SK-MEL-5 (cell line): ENCODE measurements at regions not wholly inside any gene's neighbourhood (a gene's known extent, or its start where the extent isn't known, plus 50 kb on each side); places are given as distances from the start of the nearest gene placed in this dataset.

Experiments
- DNase-seq: peaks from one replicate; pipeline ENCODE4 v3.0.0-alpha.2; 2016; ENCODE audit warnings: low read depth, low spot score
- in situ Hi-C: cut with HindIII; loops from 2 replicates; pipeline ENCODE4 v1.10.0; 2016; ENCODE audit warnings: low sequenced_read_pairs, high pct_unique_total_duplicates, low pct_unique_long_range_greater_than_20kb

DNA sequence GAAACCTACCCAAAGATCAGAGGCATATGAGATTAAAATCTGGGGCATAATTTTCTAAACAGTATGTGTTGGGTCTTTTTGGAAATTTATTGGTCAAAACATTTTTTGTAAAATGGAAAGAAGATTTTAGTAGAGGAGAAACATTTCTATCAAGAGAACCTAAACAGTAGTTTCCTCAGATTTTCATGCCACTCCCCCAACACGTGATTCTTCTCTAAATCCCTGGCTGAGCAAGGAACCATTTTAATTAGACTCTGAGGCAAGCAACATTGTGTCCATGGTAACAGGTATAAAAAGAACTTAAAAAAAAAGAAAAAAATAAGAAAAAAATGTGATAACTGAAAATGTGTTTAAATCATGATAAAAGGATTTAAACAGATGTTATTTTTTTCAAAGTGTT is 1105.2 kb upstream of the ZEB2 start:
- in situ Hi-C loops = no loop called here
- no peak for DNase-seq

DNA sequence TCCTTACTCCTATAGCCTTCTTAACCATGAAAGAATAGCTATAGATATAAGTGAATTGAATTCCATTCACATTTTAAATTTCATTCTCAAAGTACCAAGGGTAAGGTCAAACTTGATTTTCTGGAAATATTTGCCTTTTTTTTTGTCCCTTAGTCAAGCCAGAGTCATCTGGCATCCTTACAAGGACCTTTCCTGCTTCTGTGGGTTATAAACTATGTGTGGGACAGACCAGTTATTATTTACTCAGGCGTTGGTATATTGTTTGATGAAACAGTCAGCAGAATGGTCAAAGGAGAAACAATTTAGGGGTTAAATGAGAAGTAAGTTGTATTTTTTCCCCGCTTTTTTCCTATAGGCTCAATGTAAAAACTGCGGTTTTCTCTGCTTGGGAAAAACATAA is 1103.2 kb upstream of the ZEB2 start:
- no peak for DNase-seq
- in situ Hi-C loops = no loop called here

DNA sequence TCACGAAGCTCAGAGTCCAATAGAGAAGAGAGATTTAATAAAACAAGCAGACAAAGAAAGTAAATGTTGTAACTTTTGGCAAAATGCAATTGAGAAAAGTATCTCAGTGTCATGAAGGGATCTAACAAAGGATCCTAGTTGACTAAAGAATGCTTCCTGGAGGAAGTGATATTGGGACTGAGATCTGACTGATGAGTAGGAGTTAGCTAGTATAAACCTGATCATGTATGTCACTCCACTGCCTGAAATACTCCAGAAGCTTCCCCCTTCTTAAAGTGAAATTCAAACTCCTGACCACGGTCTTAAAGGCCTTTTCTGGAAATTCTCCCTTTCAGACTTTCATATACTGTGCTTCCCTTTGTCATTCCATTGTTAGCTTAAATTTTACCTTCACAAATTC is 1102.4 kb upstream of the ZEB2 start:
- in situ Hi-C loops = no loop called here
- DNase-seq = no peak

DNA sequence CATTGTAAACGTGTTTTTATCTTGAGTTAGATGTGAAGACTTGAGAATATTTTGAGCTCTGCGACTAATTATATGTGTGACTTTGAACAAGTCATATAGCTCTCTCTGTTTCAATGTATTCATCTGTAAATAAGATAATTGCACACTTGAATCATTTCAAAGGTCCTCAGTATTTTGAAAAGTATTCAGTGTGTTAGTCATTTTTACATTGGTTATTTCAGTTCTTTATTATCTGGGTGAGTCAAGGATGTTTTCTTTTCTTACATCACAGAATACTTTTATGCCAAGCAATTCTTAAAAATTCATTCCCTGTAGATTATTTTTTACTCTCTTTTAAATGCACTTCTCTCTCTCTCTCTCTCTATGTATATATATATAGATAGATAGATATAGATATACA is 1098.0 kb upstream of the ZEB2 start:
- in situ Hi-C loops = no loop called here
- DNase-seq = no peak

DNA sequence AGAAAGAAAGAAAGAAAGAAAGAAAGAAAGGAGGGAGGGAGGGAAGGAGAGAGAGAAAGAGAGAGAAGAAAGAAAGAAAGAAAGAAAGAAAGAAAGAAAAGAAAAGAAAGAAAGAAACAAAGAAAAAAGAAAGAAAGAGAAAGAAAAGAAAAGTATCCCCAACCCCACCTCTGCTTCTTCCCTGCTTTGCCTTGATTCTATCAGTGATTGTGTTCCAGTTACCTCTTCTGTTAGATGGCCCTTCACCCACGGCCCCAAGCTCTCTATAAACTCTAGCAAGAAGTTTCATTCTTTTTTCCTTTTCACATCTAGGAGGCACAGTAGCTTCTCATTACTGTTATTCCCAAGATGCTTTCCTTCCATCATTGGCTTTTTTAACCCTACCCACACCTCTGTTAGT is 1097.5 kb upstream of the ZEB2 start:
- no peak for DNase-seq

DNA sequence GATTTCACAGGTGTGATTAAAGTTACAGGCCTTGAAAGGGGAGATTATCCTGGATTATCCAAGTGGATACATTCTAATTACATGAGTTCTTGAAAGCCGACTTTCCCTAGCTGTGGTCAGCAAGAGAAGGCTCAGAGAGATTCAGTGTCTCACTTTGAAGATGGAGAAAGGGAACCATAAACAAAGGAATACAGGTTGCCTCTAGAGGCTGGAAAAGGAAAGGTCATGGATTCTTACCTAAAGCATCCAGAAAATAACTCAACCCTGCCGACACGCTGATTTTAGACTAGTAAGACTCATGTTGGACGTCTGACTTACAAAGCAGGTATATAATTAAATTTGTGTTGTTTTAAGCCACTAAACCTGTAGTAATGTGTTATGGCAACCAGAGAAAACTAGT is 1095.7 kb upstream of the ZEB2 start:
- DNase-seq = no peak
- in situ Hi-C loops = no loop called here

More for the DNA sequence above, 1097.5 kb upstream of the ZEB2 start:
- in situ Hi-C loops = no loop called here

DNA sequence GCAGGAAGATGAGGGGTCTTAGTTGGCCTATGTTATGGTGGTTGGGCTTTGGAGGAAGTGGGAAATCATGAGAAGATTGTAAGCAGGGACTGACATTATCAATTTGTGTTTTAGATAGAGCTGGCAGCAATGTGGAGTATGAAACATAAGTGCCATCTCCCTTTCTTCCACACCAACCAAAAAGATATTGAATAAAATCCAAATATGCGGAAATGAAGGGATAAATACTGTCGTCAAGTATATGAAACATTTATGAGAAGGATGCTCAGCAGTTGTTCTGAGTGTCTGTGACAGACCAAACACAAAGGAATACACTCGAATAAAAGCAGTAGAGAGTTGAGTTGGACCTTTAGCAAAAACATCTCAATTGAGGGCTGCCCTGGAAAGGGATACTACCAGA is 1090.0 kb upstream of the ZEB2 start:
- no peak for DNase-seq
- in situ Hi-C loops = no loop called here

DNA sequence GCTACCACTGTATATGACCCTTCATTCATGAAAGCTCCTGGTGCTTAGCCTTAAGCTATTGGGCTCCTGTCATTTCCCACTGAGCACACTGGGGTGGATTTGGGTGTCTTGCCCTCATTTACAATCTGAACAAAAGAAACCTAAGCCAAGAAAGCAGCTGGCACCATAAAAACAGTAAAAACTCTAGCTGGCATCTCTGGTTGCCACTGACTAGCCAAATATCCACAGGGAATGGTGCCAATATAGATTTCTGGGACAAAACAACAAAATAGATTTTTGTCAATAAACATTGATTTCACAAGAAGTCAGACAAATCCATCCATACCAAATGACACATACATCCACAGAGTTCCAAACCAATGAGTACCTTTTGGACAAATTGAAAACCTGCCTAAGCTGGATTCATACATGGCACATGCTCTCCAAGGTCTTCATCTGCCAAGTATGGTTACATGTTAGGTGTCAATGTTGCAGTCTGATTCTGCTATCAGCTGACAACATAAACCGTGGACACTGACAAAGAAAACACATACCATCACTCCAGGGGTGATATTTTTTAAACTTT is 1081.5 kb upstream of the ZEB2 start:
- DNase-seq = no peak
- in situ Hi-C loops = no loop called here

DNA sequence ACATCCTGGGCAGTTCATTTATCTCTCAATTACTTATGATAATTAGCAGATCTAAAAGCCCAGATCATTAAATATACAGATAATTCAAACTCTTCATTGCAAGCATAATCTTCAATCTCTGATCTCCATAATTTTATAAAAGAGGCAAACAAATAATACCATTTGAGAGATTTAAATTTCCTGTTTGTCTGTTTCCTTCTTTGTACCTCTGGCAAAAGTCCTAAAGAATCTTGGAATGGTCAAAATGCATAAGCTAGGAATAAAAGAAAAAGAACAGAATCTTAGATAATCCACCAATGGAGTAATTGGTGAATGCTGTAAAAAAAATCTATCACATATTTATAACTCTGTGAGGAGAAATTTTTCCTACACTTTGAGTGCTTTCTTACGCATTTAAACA is 1080.9 kb upstream of the ZEB2 start:
- in situ Hi-C loops = no loop called here
- no peak for DNase-seq

DNA sequence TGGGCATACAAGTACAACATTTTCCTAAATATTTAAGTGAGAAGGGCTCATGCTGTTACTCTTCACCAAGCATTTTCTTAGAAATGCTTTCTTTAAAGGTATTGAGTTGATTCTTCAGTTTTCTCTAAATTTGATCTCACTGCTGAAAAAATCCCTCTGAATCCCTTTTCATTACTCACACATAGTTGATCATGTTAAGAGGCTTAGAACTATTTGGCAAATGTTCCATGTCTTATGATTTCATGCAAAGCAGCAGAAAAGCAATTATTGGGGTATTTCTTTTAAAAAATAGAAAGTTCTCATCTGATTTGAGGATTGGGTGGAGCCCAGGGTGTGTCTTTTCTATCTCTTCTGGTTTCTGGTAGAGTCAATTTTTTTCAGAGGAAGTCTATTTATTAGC is 1079.8 kb upstream of the ZEB2 start:
- DNase-seq = no peak
- in situ Hi-C loops = no loop called here

DNA sequence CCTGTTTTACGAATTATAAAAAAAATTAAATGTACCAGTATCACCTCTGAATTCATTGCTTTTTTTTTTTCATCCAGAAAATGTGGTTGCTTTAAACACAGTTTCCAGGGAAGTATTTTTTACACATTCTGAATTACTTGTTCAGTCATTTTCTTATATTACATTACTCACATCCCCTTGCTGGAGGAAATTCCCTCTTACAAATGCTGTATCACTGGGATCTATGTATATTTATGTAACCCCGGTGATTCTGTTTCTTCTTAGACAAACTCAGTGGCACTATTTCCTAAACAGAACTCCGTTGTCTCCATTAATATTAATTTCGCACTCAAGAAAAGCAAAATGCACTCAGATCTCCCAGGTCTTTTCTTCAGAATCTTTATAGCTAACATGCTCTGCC is 1078.5 kb upstream of the ZEB2 start:
- DNase-seq = no peak
- in situ Hi-C loops = no loop called here

DNA sequence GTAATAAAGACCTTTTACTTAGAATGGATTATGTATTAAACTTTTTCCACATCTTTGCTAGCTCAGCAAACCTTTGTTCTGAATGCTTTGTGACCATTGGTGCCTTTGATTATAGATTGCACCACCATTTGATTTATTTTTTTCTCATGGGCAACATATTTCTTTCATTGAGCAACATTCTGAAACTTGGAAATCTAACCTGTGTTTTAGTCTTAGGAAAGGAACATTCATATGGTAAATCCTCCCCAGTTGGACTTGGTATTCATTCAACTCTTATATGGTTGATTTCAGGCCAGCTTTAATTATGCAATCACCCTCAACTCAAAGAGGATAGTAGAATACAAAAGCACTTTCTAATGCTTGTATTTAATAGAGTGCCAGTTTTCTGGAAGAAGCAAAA is 1077.9 kb upstream of the ZEB2 start:
- in situ Hi-C loops = no loop called here
- no peak for DNase-seq

DNA sequence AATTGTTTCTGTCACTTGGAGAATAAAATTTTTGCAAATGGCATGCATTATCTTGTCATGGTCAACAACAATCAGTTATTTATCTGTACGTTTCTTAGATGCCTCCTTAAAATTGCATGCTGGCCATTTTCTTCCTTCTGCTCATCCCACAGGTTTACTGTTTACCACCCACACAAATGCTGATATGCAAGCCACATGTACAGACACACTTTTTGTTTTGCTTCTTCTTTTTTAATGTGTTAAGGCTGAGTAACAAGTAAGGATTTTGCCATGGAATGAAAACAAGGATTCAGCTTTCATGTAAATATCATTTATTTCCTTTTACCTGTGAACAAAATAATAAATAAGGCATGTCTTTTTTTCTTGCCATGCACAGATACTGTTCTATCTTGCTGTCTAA is 1077.1 kb upstream of the ZEB2 start:
- in situ Hi-C loops = no loop called here
- DNase-seq = no peak

DNA sequence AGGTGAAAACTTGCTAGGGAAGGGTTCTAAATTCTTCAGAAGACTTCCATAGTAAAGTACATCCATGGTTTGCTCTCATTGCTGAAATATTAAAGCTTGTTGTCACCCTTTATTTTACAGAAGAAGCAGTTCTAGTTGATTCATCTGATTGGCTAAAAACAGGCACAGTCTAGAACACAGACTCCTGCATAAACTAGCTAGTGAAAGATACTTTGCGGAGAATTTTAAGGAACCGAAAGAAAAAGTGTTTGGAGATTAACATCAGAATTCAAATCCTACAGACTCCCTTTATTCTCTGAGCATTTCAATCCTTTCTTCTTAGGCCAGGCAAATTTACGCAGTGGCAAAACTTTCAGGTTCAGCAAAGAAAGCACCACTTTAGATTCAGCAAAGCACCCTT is 1076.5 kb upstream of the ZEB2 start:
- in situ Hi-C loops = no loop called here
- DNase-seq = no peak

DNA sequence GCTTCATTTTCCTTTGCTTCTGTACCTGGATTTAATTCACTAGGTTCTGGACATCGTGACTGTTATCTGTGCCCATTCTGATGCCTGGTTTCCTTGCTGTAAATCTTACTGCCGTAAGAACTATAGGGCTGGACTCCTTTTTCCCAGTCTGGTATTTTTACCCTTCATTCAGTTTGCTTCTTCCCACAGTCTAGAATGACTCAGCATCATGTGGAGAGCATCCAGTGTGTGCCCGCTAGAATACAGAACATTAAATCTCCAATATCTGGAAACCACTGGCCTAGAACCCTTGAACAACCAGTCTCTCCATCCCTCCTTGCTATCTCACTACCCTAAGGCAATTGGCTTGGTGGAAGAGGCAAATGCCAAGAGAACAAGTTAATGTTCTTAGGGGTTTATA is 1075.4 kb upstream of the ZEB2 start:
- in situ Hi-C loops = no loop called here
- DNase-seq = no peak

DNA sequence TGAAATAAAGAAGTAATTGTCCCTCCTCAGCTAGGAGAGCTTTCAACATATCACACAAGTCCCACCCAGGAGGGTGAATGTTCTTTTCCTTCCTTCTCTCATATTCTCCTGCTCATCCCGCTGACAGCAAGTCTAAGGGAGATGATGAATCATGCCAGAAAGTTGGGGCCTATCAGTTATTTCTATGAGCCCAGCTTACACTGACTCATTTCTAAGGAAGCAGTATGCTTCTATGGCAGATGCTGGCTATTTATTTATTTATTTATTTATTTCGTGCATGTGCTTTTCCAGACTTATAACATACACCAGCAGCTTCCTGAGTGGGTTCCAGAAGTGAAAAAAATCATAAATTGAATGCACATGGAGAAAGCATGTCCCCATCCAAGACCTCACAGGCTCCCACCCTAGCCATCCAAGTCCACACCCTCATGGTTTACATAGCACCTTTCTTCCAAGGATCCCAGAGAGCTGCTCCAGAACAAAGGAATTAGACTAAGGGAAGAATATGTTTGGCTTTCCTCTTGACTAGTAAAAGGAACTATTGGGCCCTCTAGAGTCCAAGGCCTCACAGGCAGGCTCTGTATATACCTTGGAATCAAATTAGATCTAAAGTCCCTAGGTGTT is 1074.2 kb upstream of the ZEB2 start:
- peak; percentile 45 for DNase-seq
- in situ Hi-C loops = no loop called here

DNA sequence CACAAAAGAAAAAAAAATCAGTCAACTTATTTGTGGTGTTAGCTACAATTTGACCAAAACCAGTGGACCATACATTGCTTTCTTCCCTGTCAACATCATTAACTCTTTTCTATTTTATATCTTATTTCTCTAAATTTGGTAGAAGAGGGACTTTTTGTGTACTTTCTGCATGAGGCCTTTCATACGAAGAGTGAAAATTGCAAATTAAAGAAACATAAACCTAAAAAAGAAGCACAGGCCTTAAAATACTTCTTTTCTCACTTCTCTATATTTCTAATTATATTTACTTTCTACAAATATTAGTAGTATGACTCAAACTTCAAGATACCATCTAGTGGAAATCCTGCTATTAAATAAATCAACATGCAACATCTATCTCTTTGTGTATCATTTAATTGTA is 1073.4 kb upstream of the ZEB2 start:
- in situ Hi-C loops = no loop called here
- no peak for DNase-seq

DNA sequence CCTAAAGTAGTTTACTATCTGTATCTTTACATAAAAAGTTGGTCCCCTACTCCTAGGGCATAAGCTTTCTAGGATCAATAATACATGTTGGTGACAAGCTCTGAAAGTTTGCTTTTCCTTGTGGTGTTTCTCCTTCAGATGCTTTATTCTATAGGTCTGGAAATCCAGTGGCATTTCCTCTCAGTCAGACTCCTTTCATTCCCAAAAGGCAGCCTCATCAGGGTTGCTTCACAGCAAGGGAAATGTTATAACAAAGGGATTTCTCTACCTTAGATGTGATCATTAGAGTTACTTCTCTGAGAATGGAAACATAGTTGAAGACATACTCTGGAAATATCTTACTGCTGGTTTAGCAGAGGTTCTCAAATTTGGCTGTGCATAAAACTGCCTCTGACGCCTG is 1072.4 kb upstream of the ZEB2 start:
- DNase-seq = no peak

DNA sequence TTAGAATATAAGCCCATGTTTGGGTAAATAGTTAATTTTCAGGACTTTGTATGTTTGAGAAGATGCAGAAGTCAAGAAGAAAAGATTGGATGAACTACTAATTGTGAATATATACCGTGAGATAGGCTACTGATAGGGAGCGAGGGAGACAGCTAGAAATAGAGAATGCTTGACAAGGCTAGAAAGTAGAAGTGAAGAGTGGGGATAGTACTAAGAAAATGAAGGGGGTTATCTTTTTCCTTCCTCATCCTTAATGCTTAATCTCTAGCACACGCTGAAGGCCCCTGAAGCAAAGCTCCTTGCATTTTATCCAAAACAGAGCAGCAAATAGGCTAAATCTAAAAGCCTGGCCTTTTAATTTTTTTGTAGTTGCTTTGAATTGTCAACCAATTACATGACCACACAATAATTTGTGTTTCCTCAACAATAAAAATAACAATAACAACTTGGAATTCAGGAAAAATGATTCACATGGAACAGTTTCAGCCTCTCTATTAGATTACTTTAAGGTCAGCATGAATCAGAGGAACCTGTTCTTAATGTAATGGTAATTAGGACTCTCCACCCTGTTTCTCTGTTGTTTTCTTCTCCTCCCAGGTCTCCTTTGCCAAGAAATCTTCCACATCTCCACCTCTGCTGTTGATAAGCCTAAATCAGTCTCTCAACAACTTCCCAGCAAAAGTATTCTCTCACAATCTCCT is 1071.3 kb upstream of the ZEB2 start:
- DNase-seq = no peak
- in situ Hi-C loops = no loop called here

More for the DNA sequence above, 1072.4 kb upstream of the ZEB2 start:
- in situ Hi-C loops = no loop called here
